Mesothelial cell of epicardium (in vitro differentiated cells): ENCODE measurements at regions not wholly inside any gene's neighbourhood (a gene's known extent, or its start where the extent isn't known, plus 50 kb on each side); places are given as distances from the start of the nearest gene placed in this dataset.
"Not testable (repeated sequence)": the region's sequence is repeated elsewhere in the genome, so short reads cannot be mapped to it uniquely, and the experiment has no call there.

Source experiments
- DNase-seq, 2 experiments: peaks; one replicate each; pipeline ENCODE4 v3.0.0; 2021; ENCODE audit warnings: low spot score in 2 of 2; ENCODE audit not compliant: unreplicated experiment in 2 of 2
- H3K27ac Mint-ChIP-seq: 2 replicates; pipeline ENCODE4 v1.8.0; 2021; ENCODE audit warnings: mixed read lengths
- H3K27me3 Mint-ChIP-seq: 2 replicates; pipeline ENCODE4 v1.8.0; 2021; ENCODE audit warnings: low read depth, mixed read lengths
- H3K36me3 Mint-ChIP-seq: 2 replicates; pipeline ENCODE4 v1.8.0; 2021; ENCODE audit warnings: mixed read lengths
- H3K4me1 Mint-ChIP-seq: 2 replicates; pipeline ENCODE4 v1.8.0; 2021; ENCODE audit warnings: mixed read lengths
- H3K4me3 Mint-ChIP-seq: 2 replicates; pipeline ENCODE4 v1.8.0; 2021; ENCODE audit warnings: mild to moderate bottlenecking, moderate library complexity, mixed read lengths
- H3K9me3 Mint-ChIP-seq: 2 replicates; pipeline ENCODE4 v1.8.0; 2021; ENCODE audit warnings: mixed read lengths
- CTCF ChIP-seq: fragments of 200-600 bp; sonication (generic); IDR thresholded peaks from one replicate; pipeline ENCODE4 v1.5.0; 2021; ENCODE audit warnings: antibody characterized with exemption; ENCODE audit not compliant: unreplicated experiment

GRCh38 chr20:48019496-48019895, 234.2 kb upstream of the SULF2 start:
- no peak for TF ChIP-seq CTCF
- H3K4me1 Mint-ChIP-seq = peaks cover 24% of the 10 kb centered on the region
- no peaks in the 10 kb centered on the region for H3K36me3 Mint-ChIP-seq

GRCh38 chr20:48018851-48019250, 233.6 kb upstream of the SULF2 start:
- Mint-ChIP-seq H3K9me3 (peaks cover 28% of the 10 kb centered on the region), H3K4me1 (peaks cover 24% of the 10 kb centered on the region), H3K27ac (peak overlapping the region; percentile 45)
- not testable (repeated sequence) for H3K4me3 Mint-ChIP-seq, DNase-seq, H3K36me3 Mint-ChIP-seq, H3K27me3 Mint-ChIP-seq

More at GRCh38 chr20:48019496-48019895, 234.2 kb upstream of the SULF2 start:
- no peak for DNase-seq
- H3K27me3 Mint-ChIP-seq = peaks cover 2% of the 10 kb centered on the region
- H3K27ac Mint-ChIP-seq = no peak overlapping the region
- peaks cover 32% of the 10 kb centered on the region for H3K9me3 Mint-ChIP-seq
- no peak overlapping the region for H3K4me3 Mint-ChIP-seq

GRCh38 chr20:48017992-48018391, 232.7 kb upstream of the SULF2 start:
- peaks cover 24% of the 10 kb centered on the region for H3K9me3 Mint-ChIP-seq
- H3K36me3 Mint-ChIP-seq = no peaks in the 10 kb centered on the region
- H3K4me1 Mint-ChIP-seq = peaks cover 24% of the 10 kb centered on the region
- no peak overlapping the region for H3K4me3 Mint-ChIP-seq
- DNase-seq = no peak
- no peak overlapping the region for H3K27ac Mint-ChIP-seq
- H3K27me3 Mint-ChIP-seq = peaks cover 7% of the 10 kb centered on the region
- TF ChIP-seq CTCF = no peak

GRCh38 chr20:48017509-48017908, 232.2 kb upstream of the SULF2 start:
- H3K4me1 Mint-ChIP-seq = peaks cover 24% of the 10 kb centered on the region
- no peak for DNase-seq
- no peaks in the 10 kb centered on the region for H3K36me3 Mint-ChIP-seq
- no peak overlapping the region for H3K27ac Mint-ChIP-seq
- H3K9me3 Mint-ChIP-seq = peaks cover 23% of the 10 kb centered on the region
- no peak for TF ChIP-seq CTCF
- peaks cover 7% of the 10 kb centered on the region for H3K27me3 Mint-ChIP-seq
- H3K4me3 Mint-ChIP-seq = no peak overlapping the region

- peaks cover 24% of the 10 kb centered on the region for H3K4me1 Mint-ChIP-seq
- DNase-seq = no peak
- H3K27ac Mint-ChIP-seq = no peak overlapping the region
- H3K36me3 Mint-ChIP-seq = no peaks in the 10 kb centered on the region
- peaks cover 16% of the 10 kb centered on the region for H3K9me3 Mint-ChIP-seq
- TF ChIP-seq CTCF = no peak
- H3K4me3 Mint-ChIP-seq = no peak overlapping the region
- H3K27me3 Mint-ChIP-seq = peaks cover 7% of the 10 kb centered on the region
Measured at GRCh38 chr20:48015943-48016723, 230.9 kb upstream of the SULF2 start.

GRCh38 chr20:48015141-48015910, 230.0 kb upstream of the SULF2 start:
- no peaks in the 10 kb centered on the region for H3K36me3 Mint-ChIP-seq
- H3K27ac Mint-ChIP-seq = no peak overlapping the region
- H3K27me3 Mint-ChIP-seq = peaks cover 7% of the 10 kb centered on the region
- H3K9me3 Mint-ChIP-seq = peaks cover 16% of the 10 kb centered on the region
- H3K4me3 Mint-ChIP-seq = no peak overlapping the region
- no peak for DNase-seq
- no peak for TF ChIP-seq CTCF
- H3K4me1 Mint-ChIP-seq = peaks cover 24% of the 10 kb centered on the region
